GM19351 (cell line): ENCODE measurements at regions not wholly inside any gene's neighbourhood (a gene's known extent, or its start where the extent isn't known, plus 50 kb on each side); places are given as distances from the start of the nearest gene placed in this dataset.
"Not testable (repeated sequence)": the region's sequence is repeated elsewhere in the genome, so short reads cannot be mapped to it uniquely, and the experiment has no call there.

Experiments used
- ATAC-seq: cut with Tn5 transposase; IDR thresholded peaks from one replicate; pipeline ENCODE4 v1.9.1; 2021; ENCODE audit warnings: mild to moderate bottlenecking, moderate library complexity; ENCODE audit not compliant: unreplicated experiment

GRCh38 chr2:4029081-4029480 lies 325.7 kb downstream of the DCDC2C start:
- no peak for ATAC-seq

GRCh38 chr2:4039896-4040295 lies 336.5 kb downstream of the DCDC2C start:
- no peak for ATAC-seq

- ATAC-seq, result no peak
These were observed 344.9 kb downstream of the DCDC2C start for GRCh38 chr2:4047961-4048891.

- no peak for ATAC-seq
These were observed 346.1 kb downstream of the DCDC2C start for GRCh38 chr2:4049463-4049862.

DNA sequence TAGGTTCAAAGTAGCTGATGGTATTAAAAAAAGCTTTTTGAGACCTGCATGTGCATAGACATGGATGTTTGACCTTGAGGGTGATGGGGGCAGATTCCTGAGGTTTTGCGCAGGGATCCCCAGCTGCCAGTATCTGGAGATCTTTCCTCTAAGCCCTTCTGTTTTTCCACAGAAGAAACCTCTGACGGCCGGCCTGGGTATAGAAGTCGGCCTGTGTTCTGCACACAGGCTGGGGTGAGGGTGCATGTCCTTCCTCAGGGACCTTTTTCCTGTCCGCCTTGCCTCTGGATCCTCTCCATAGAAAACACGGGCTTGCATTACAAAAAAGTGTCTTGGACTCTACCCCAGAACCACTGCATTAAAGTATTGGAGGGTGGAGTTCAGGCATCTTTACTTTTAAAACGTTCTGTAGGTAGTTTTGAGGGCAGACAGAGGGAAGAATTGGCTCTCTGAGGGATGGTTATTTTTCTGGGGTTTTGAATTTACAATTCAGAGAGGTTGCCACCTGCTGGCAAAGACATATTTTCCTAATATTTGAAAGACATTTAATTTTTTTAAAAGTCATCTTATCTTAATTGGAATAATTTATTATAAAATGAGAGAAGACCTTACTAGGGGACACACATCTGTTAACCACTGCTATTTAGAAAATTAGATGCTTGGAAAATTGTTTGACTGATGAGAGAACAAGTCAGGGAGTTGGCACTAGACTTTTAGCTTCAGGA lies 350.6 kb downstream of the DCDC2C start:
- no peak for ATAC-seq

GRCh38 chr2:4066217-4066616 lies 362.8 kb downstream of the DCDC2C start:
- no peak for ATAC-seq

DNA sequence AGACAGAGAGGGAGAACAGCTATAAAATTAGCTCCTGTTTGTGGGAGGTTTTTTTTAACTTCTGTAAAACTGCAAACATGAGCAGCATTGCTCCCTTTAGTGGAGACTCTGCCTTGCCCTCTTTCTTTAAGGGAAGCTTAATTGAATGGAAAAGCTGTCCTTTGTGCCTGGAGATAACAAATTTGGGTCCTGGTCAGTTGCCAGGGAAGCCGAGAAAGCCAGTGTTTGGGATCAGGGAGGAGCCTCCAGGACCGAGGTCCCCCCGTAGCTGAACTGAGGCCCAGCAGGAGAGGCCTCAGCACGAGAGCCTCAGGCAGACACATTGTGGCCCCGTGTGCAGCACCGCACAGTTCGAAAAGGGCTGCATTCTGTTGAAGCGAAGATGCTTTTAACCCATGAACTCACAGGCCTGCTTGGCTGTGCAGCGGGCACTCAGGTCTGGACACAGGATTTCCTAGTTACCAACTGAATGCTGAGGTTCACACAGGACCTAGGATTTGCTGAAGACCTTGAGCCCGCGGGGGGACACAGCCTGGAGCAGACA lies 369.7 kb downstream of the DCDC2C start:
- ATAC-seq, result no peak

GRCh38 chr2:4077017-4077416 lies 373.6 kb downstream of the DCDC2C start:
- no peak for ATAC-seq

DNA sequence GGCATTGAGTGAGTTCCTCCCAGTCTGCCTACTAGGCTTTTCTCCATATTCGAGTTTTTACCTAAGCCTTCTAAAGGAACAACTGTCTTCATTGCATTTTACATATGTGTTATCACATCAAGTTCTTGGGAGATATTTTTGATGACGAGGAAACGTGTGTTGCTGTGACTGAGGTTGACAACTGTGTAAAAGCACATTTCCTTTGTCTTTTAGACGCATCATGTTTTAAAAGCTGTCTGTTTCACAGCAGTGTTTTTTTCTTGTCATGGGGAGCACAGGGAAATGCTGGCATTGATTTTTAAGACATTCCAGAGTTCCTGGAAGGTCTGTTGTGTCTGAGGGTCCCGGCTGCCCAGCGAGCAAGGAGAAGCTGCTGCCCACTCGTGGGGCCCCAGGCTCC lies 381.8 kb downstream of the DCDC2C start:
- ATAC-seq, result no peak

- no peak for ATAC-seq
These were observed 387.6 kb downstream of the DCDC2C start for GRCh38 chr2:4090668-4091630.

- no peak for ATAC-seq
These were observed 388.5 kb downstream of the DCDC2C start for GRCh38 chr2:4091869-4092268.

- no peak for ATAC-seq
These were observed 391.4 kb downstream of the DCDC2C start for GRCh38 chr2:4094743-4095142.

- ATAC-seq, result no peak
These were observed 393.8 kb downstream of the DCDC2C start for GRCh38 chr2:4096978-4097766.

DNA sequence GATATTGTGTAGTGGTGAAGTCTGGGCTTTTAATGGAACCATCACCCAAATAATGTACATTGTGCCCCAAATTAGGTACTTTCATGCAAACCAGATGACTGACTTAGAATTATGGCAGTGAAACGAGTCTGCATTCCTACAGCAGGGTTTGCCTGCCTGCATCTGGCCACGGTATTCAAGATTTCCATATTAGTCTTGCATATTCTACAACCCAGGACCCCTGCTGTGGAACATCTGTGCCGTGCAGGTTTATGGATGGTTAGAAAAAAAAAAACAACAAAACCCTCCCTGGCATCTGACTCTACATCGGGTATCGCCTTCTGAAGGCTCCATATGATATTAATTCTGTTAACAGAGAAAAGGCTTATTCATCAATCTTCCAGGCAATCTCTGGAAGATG lies 394.8 kb downstream of the DCDC2C start:
- no peak for ATAC-seq

DNA sequence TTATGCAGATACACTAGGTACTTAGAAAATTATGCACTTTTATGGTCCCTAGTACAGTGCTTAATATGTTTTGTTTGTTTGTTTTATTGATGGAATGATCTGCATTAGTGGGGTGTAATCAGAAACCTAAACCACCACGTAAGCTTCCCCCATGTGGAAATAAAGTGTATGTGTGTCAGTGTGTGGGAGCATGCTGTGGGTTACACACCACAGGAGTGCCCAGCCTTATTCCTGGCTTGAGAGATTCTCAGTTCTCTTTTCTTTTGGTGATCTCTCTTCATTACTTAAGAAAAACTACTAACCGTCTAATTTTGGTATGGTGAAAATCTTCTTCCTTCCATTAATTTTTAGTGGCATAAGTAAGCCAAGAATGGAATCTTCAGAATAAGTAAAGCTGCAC lies 398.6 kb downstream of the DCDC2C start:
- ATAC-seq, result no peak

GRCh38 chr2:4107179-4107578 lies 403.8 kb downstream of the DCDC2C start:
- ATAC-seq, result no peak

DNA sequence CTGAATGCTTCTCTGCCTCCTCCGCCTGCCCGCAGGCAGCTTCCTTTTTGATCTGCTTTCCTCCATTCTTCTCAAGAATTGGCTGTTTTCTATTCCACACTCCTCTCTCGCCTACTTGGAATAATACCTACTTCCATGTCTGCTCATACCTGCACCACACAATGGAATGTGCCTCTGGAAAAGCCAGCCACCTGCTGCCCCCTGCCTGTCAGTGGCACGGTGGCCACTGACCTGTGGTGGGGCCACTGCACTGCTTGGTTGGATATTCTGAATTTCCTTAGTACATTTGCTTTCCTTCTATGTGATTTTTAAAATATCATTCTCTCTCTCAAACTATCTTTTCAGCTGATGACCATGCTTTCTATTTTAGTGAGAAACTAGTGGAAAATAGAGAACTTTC lies 406.9 kb downstream of the DCDC2C start:
- no peak for ATAC-seq

DNA sequence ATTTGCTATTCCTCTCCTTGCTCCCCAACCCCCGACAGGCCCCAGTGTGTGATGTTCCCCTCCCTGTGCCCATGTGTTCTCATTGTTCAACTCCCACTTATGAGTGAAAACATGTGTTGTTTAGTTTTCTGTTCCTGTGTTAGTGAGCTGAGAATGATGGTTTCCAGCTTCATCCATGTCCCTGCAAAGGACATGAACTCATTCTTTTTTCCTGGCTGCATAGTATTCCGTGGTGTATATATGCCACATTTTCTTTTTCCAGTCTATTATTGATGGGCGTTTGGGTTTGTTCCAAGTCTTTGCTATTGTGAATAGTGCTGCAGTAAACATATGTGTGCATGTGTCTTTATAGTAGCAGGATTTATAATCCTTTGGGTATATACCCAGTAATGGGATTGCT lies 412.1 kb downstream of the DCDC2C start:
- not testable (repeated sequence) for ATAC-seq

- ATAC-seq, result no peak
These were observed 419.4 kb downstream of the DCDC2C start for GRCh38 chr2:4122726-4123125.

DNA sequence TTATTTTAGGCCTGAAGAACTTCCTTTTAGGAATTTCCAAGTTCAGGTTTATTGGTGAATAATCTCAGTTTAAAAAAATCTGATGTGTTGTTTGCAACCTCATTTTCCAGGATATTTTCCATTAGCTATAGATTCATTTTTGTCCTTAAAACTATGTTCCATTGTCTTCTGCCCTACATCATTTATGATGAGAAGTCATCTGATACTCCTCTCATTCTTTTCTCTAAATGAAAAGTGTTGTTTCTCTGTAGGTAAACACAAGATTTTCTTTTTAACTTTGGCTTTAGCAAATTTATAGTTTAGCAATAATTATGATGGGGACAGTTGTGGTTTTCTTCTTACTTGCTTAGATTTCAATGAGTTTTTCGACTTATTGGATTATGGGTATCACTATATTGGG lies 427.3 kb downstream of the DCDC2C start:
- ATAC-seq, result no peak
